ENCODE measurements at regions not wholly inside any gene's neighbourhood (a gene's known extent, or its start where the extent isn't known, plus 50 kb on each side); places are given as distances from the start of the nearest gene placed in this dataset.

DNA sequence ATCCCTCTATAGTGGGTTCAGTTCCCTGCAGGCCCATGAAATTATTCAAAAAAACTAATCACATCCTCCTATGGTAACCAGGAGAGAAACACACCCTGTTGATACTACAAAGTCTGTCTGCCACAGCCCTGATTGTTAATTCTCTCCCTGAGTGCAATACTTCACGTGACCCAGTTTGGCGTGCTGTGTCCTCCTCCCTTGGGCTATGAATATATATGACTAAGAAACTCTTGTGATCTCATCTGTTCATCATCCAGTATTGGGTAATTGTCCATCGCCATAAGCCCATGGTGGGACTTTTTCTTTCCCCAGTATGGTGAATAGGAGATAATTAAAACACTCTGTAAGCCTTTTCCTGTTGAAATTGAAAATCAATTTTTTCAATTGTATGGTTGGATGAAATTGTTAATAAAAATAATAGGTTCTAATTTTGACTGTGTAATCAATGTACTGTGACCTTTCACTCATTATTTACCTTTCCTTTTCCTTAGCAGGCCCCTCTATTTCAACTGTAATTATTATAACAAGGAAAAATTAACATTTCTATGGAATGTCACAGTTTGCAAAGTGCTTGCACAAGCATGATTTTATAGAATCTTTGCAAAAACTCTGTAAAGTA lies 1822.6 kb downstream of the SUCLG1 start:
- no peak for ATAC-seq

DNA sequence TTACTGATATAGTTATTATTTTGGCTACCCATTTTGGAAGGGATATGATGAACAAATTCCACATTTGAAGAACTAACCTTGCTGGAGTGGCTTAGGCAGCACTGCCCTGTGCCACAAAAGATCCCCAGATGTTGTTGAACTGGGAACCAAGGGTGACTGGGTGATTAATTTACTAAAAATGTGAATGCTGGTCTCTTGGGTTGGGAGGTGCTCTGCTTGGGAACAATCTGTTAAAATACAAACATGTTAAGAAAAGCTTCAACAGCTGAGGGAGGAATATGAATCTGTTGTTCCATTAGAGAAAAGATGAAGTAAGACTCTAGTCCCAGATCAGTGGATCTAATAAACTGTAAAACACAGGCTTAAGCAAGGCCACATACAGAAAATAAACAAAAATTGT lies 1860.1 kb downstream of the SUCLG1 start:
- ATAC-seq = no peak

DNA sequence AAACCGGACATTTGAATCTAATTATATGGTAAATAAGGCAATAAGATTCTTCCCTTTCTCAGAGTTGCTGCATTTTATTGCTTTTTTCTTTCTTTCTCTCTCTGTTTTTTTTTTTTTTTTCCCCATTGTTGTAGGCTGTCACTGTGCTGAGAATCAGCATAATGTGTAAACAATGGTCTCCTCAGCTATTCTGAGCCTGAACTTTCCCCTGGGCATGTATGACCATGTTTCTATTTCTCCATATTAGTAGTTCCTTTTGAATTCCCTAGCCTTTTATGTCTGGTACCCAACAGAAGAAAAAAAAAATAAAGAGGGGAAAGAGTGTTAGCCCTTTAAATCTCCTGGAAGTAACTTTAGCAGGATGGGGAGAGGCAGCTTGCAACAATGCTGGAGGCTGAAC lies 1862.5 kb downstream of the SUCLG1 start:
- no peak for ATAC-seq

DNA sequence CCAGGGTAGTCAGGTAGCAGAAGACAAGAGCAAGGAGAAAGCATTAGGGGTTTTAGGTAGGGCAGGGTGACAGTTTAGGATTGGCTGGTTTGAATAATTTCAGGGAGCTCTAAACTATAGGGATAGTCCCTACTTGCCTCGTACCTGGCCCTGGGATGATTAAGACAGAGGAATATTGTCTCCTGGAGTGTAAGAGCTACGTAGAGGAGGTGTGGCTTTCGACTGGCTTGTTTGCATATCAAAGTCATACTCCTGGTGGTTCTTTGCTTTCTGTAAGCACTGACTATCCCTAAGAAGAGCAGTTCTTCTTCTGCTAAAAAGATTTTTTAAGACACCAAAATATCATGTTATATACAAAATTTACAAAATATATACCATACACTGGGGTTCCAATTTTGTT lies 1867.4 kb downstream of the SUCLG1 start:
- ATAC-seq = no peak

DNA sequence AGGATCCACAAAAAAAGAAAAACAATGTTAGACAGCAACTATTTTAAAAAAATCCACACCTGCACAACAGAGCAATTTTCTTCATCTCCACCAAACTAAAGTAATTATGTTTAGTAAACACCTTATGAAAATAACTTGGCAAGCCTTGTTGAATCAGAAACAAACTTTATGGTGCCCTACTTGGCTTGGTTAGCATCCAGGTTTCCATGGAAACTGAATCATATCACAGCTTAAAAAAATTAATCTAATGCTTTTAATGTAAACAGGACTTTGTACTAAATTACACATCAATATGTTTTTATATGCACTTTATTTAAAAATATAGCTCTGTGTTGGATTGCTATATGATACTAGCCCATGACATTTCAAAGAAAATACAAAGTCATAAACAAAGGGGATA lies 1882.4 kb downstream of the SUCLG1 start:
- no peak for ATAC-seq

DNA sequence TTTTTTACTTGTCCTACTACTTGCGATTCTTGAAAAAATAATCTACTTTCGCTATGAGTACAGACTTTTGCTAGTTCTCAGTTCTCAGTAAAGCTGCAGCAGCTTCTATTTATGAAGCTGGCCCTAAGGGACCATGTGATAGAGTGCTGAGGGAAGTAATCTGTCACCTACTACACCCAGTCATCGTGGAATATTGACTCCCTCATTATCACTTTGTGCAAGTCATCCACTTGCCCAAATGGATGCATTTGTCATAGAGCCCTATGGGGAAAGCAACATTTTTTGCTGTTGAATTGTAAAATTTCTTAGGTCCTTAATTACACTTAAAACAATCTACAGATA lies 1919.8 kb downstream of the SUCLG1 start:
- ATAC-seq = no peak

DNA sequence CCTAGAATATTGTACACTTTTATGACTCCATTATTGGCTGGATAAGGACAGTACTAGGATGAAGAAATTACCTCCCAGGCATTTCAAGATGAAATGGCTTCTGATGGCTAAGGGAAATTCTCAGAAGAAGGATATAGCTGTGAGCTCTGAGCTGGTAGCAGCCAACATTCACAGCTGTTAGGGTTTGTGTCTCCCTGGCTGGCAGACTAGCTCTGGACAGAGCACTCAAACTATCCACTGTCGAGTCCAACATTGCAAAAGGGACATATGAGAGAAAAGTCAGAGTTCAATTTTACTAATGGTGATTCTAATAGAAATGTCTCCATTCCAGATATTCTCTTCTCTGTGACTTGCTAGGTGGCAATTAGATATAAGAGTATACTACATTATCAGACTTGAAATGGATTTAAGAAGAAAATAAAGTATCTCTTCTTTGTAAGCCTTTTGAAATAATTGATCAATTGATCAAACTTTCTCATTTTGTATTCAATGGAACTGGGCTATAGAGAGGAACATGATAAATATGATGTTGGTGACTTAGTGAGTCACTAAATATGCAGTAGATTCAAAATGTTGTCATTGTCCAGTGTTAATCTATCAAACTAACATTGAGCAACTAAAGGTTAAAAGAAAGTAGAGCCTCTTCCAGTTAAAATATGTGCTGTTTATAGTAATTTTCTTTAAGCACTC lies 1920.3 kb downstream of the SUCLG1 start:
- ATAC-seq = no peak

DNA sequence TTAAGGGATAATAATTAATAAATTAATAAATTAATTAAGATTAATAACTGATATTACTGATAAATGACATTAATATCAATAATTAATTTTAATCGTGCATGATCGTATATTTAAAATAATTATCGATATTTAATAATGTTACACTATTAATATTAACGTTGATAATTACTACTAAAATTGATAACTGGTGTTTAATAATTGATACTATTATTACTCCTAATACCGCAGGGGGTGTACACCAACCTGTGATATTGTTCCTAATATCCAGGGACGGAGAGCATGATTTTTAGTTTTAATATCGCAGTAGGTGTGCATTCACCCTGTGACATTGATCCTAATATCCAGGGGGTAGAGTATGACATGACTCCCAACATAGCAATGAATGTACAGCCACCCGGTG lies 1930.8 kb downstream of the SUCLG1 start:
- no peak for ATAC-seq

DNA sequence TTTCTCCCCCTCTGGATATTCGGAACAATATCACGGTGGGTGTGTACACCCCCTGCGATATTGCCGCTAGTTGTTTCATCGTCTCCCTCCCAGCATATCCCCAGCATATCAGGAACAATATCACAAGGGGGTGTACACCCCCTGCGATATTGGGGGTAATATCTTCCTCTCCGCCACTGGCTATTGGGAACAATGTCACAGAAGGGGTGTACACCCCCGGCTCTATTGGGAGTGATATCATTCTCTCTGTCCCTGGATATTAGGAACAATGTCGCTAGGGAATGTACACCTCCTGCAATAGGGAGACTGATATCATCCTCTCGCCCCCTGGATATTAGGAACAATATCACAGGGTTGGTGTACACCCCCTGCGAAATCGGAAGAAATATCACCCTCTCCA lies 1932.0 kb downstream of the SUCLG1 start:
- ATAC-seq = no peak

DNA sequence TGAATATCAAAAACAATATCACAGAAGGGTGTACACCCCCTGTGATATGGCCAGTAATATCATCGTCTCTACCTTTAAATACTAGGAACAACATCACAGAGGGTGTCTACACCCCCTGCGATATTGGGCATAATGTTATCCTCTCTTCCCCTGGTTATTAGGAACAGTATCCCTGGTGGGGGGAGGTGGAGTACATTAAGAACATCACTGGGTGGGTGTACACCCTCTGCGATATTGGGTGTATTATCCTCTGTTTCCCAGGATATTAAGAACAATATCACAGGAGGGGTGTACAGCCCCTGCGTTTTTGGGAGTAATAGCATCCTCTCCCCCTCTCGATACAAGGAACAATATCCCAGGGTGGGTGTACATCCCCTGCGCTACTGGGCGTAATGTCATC lies 1932.8 kb downstream of the SUCLG1 start:
- no peak for ATAC-seq

DNA sequence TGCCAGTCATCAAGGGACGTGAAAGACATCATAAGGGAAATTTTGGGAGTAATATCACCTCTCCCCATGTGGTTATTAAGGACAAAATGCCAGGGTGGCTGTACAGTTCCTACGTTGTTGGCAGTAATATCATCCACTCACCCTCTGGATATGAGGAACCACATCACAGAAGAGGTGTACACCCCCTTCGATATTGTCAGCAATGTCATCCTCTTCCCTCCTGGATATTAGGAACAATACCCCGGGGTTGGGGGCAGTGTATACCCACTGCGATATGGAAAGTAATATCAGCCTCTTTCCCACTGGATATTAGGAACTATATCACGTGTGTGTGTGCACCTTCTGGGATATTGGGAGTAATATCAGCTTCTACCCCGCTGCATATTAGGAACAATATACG lies 1933.3 kb downstream of the SUCLG1 start:
- no peak for ATAC-seq

DNA sequence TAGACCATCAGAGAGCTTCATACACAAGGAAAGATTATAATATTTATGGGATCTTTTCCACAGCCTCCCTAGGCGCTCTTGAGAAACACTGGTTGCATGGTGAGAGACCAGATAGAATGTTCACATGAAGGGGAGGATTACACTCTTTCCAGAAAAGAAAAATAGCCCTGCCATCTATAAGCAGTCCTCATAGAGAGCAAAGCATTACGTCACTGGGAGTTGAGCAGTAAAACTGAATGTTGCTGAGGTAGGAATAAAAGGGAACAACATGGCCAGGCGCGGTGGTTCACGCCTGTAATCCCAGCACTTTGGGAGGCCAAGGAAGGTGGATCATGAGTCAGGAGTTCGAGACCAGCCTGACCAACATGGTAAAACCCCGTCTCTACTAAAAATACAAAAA lies 1934.3 kb downstream of the SUCLG1 start:
- ATAC-seq = no peak

DNA sequence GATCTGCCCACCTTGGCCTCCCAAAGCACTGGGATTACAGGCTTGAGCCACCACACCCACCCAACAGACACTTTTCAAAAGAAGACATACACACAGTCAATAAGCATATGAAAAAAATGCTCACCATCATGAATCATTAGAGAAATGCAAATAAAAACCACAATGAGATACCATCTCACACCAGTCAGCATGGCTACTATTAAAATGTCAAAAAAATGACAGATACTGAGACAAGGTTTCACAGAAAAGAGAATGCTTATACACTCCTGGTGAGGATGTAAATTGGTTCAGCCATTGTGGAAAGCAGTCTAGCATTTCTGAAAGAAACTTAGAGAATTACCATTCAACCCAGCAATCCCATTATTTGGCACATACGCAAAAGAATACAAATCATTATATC lies 1947.2 kb downstream of the SUCLG1 start:
- no peak for ATAC-seq

DNA sequence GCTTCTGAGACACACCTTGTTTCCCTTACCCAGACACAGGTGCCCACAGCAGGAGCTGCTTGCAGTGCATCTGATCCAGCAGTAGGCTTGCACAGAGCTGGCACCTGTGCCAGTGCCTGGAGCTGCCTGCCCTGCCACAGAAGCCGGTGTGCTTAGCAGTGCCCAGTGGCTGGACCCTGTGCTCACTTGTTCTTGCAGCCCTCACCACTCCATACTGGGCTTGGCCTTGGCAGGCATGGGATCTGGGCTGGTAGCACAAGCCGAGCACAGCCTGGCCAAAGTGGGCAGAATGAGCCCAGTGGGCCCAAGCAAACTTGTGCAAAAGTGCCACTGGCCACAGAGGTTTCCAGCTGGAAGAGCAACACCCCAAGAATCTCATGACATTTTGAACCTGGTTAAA lies 1950.4 kb downstream of the SUCLG1 start:
- ATAC-seq = no peak

DNA sequence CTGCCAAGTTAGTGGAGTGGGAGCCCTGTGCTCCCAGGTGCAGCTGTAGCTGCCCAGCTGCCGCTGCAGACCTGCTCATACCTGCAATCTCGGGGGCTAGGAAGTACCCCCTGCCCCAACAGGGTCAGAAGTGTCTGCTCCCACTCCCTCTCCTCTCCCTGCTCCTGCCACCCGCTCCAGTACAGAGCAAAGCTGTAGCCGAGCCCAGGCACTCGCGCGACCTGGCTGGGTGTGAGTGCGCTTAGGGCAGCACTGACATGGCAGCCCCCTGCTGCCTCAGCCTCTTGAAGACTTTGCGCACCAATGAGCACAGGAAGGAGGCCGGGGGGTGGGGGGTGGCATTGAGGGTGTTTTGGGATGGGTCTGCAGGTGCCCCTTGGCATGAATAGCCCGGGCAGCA lies 1951.4 kb downstream of the SUCLG1 start:
- ATAC-seq = no peak

DNA sequence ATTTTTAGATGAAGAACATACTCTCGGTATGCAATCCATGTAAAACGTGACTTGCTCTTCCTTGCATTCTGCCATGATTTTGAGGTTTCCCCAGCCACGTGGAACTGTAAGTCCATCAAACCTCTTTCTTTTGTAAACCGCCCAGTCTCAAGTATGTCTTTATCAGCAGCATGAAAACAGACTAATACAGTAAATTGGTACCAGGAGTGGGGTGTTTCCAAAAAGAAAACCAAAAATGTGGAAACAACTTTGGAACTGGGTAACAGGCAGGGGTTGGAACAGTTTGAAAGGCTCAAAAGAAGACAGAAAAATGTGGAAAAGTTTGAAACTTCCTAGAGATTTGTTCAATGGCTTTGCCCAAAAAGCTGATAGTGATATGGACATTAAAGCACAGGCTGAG lies 1957.9 kb downstream of the SUCLG1 start:
- ATAC-seq = no peak

DNA sequence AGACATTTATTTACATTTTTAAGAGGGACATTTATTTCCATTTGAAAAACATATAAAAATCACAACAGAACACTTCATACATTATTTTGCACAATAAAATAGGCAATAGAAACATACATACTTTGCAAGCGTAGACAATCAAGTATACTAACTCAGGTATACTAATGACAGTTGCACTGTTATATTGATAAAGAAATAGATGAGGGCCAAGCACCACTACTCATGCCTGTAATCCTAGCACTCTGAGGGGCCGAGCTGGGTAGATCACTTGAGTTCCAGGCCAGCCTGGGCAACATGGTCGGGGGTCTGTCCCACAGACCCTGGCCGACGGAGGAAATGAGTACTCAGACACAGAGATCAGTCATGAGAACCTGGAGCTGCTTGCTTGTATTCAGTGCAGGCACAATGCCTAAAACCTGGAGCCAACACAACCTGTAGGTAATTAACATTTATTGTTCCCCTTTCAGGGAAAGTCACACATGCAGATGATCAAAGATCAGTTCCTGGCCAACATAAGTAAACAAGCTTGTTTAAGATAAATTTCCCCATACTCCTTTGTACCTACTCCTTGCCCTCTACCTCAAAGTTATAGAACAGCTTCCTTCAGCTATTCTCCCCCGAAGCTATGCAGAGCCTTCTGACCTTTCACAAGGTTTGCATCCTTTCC lies 1960.2 kb downstream of the SUCLG1 start:
- ATAC-seq = no peak

DNA sequence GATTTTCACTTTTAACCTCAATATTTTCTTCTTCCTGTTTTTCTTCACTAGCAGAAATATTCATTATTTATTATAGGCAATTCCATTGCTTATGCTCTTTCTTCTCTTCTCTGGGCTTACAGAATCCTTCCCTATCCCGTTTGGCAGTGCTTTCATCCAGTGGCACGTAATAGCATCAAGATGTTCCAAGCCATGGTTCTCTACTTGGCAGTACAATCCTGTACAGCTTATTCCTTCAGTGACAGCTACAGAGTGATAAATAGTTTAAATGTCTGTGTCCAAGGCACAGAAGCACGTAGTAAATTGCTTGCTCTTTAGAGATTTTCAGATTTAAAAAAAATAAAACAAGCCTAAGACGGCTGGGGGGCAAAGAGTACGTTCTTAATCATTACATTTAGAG lies 1964.3 kb downstream of the SUCLG1 start:
- ATAC-seq = no peak

DNA sequence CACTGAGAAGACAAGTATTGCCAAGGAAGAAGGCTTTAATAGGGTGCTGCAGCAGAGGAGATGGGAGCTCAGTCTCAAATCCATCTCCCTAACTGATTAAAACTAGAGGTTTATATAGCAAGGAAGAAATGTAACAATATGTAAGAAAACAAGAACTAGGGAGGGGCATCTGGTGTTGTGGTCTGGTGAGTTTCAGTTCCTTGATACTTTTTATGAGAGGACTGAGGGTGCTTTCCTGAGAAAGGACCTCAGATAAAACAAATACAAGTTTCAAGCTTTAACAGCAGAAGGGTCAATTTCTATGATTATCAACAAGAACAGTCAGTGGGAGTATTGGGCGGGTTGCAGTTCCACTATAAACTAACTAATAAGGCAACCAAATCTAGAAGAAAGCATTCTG lies 1967.5 kb downstream of the SUCLG1 start:
- no peak for ATAC-seq

DNA sequence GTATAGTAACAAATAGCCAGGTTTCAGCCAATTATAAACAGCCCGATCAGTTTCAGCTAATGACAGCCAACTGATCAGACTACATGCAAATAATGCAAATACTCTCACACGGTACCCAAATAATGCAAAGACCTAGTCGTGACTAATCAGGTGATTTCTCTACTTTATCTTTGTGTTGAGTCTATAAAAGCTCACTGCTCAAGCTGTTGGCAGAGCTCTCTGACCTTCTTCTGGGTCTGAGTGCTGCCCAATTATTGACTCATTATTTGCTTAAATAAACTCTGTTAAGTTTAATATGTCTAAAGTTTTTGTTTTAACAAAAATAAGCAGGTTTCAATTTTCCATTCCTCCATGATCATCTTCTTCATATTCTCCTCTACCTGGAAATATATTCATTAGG lies 1971.7 kb downstream of the SUCLG1 start:
- no peak for ATAC-seq

DNA sequence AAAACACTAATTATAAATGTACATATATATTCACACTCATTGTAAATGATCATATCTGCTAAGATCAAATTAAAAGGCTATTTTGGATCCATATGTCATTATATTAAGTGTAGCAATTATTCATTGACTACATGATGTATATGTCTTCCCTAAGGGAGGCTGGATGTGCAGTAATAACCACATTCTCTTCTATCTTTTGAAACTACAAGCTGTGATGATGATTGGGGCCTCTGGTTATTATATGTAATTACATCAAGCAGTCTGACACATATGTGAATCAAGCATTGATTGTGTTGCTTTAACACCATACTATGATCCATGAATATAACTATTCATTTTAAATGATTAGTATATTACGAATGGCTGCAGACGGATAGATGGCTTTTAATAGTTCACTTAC lies 1973.4 kb downstream of the SUCLG1 start:
- ATAC-seq = no peak

DNA sequence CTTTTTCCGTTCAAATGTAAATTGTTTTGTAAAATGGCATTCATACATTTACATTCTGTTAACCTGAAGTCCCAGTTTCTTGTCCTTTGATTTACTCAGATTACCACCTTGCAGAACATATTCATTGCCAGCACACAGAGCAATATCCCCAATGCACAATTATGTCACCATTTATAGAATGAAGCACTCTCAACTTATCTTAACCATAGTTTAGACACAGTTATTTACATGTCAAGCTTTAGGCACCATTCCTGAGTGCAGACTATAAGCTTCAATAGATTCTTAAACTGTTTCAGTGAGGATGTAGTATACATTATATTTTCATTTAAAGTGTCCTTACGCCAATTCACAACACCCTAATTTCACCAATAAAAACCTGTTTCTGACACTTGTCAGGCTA lies 1977.9 kb downstream of the SUCLG1 start:
- no peak for ATAC-seq

DNA sequence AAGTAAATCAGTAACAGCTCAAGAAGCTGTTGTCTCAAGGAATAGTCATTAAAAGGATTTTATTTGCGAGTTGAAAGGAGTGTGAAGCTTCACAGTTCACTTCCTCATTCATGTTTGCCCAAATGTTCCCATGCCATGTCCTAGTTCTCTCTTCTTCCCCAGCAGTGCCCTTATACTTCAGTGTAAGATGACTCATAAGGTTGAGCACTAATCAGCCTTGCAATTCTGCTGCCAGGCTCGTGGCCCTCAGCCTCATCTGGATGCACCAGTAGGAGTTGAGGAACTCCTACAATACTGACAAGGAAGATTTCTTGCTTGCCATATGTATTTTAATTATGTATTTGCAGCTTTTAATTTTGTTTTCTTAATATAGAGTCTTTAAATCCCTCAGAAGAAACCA lies 1980.4 kb downstream of the SUCLG1 start:
- no peak for ATAC-seq

DNA sequence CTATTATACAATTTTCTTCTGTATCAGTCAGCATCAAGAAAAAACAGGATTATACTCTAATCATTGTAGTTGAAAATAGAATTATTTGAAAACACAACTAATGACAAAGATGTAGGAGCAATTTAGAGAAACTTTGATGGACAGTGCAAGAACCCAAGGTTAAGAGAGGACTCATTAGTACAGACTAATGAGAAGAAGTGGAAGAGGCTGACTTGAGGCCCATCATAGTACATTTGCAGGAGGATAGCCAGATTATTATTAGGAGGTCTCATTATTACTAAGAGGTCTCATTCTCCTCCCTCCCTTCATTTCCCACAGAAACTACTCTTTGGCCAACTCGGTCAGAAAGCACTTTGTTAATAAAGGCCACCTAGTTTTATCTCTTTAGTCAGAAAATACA lies 1983.0 kb downstream of the SUCLG1 start:
- ATAC-seq = no peak

DNA sequence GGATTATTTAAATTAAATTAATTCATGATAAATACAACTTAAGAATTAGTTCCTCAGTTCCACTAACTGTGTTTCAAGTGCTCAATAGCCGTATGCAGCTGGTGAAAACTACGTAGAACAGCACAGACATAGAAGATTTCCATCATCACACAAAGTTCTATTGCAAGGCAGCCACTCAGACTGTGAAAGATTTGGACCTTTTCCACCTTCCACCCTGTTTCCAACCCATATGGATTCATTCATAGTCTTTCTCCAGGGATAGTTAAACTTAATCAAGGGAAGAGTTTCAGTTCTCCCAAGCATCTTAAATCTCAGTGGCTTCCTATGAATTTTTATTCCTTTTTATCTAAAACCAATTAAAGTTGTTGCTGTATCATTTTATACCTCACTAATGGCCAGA lies 2030.8 kb downstream of the SUCLG1 start:
- ATAC-seq = no peak
